Endothelial cell of umbilical vein (primary cell): ENCODE measurements at regions not wholly inside any gene's neighbourhood (a gene's known extent, or its start where the extent isn't known, plus 50 kb on each side); places are given as distances from the start of the nearest gene placed in this dataset.

Experiments
- BruUV-seq: library from RNA; stranded (reverse); fragments of 400-500 nt; replicated peaks from 2 replicates; lab custom pipeline; 2021; lab: Mats Ljungman, UMichigan
- CTCF ChIA-PET: fragments of 300-600, 350-600 bp; sonication (Branson Sonifier 250); formaldehyde crosslinking; loops from one replicate; lab custom pipeline; 2021; ENCODE audit warnings: antibody characterized with exemption, inconsistent platforms; lab: Charles Lee
- POLR2A ChIA-PET: fragments of 300-600, 350-600 bp; sonication (Branson Sonifier 250); formaldehyde crosslinking; loops from one replicate; lab custom pipeline; 2021; ENCODE audit warnings: antibody characterized with exemption, inconsistent platforms; lab: Charles Lee
- DNase-seq: peaks from one replicate; pipeline ENCODE4 v3.0.0-alpha.2; 2011; ENCODE audit warnings: low read depth, low spot score
- FAIRE-seq: peaks from 2 replicates; lab custom pipeline; 2011; peaks lifted over from hg19 to GRCh38; lab: Jason Lieb, UNC
- H2AFZ ChIP-seq: 2 replicates; pipeline ENCODE4 v1.6.0; 2012; ENCODE audit warnings: low read depth, low read length, control low read depth, inconsistent platforms
- H3K27ac ChIP-seq: 2 replicates; pipeline ENCODE4 v1.5.1; 2011; ENCODE audit warnings: low read depth, mild to moderate bottlenecking, control low read depth, low read length, moderate library complexity; ENCODE audit not compliant: insufficient read depth
- H3K27me3 ChIP-seq, 2 experiments: 2 replicates each; pipeline versions ENCODE4 v1.6.0 to v1.6.1; 2011; ENCODE audit warnings: low read length in 2 of 2, mixed read lengths in 1 of 2; ENCODE audit not compliant: control insufficient read depth in 2 of 2, insufficient read depth in 2 of 2
- H3K36me3 ChIP-seq, 2 experiments: 2 replicates in 1 of 2; 3 replicates in 1 of 2; pipeline ENCODE4 v1.5.1; 2011; ENCODE audit warnings: low read length in 2 of 2, mild to moderate bottlenecking in 1 of 2, moderate library complexity in 1 of 2; ENCODE audit not compliant: control insufficient read depth in 2 of 2, insufficient read depth in 2 of 2; ENCODE audit errors: extremely low read depth in 1 of 2
- H3K4me1 ChIP-seq: 3 replicates; pipeline ENCODE4 v1.5.1; 2011; ENCODE audit warnings: mild to moderate bottlenecking, low read length; ENCODE audit not compliant: control insufficient read depth, insufficient read depth; ENCODE audit errors: extremely low read depth
- H3K4me2 ChIP-seq: 2 replicates; pipeline ENCODE4 v1.6.1; 2011; ENCODE audit warnings: low read length, control low read depth, mixed read lengths; ENCODE audit not compliant: insufficient read depth
- H3K4me3 ChIP-seq, 3 experiments: fragments of 200-600 bp in 1 of 3; sonication (generic), shearing (Covaris generic) in 1 of 3; replicated peaks in 1 of 3; 2 replicates each; pipeline ENCODE4 v1.5.1; 2011 to 2016; ENCODE audit warnings: control low read depth in 3 of 3, low read length in 3 of 3, mild to moderate bottlenecking in 2 of 3, inconsistent platforms in 1 of 3, low read depth in 1 of 3, moderate library complexity in 1 of 3; ENCODE audit not compliant: insufficient read depth in 1 of 3
- H3K79me2 ChIP-seq: 2 replicates; pipeline ENCODE4 v1.6.0; 2012; ENCODE audit warnings: low read length, inconsistent platforms; ENCODE audit not compliant: control insufficient read depth, insufficient read depth
- H3K9ac ChIP-seq: replicated peaks from 2 replicates; pipeline ENCODE3; 2011; ENCODE audit warnings: low read length, control low read depth; ENCODE audit not compliant: insufficient read depth; ENCODE audit errors: extremely low read depth
- H3K9me1 ChIP-seq: replicated peaks from 3 replicates; pipeline ENCODE4 v1.6.0; 2011; ENCODE audit warnings: mild to moderate bottlenecking, low read length; ENCODE audit not compliant: control insufficient read depth, insufficient read depth; ENCODE audit errors: extremely low read depth
- H3K9me3 ChIP-seq: replicated peaks from 2 replicates; pipeline ENCODE4 v1.5.1; 2012; ENCODE audit warnings: low read length, inconsistent platforms; ENCODE audit not compliant: control insufficient read depth, insufficient read depth
- H4K20me1 ChIP-seq: replicated peaks from 2 replicates; pipeline ENCODE3; 2011; ENCODE audit warnings: mild to moderate bottlenecking, low read length; ENCODE audit not compliant: control insufficient read depth, insufficient read depth; ENCODE audit errors: extremely low read depth
- FOS ChIP-seq: IDR thresholded peaks from 2 replicates; pipeline ENCODE4 v1.6.1; 2011; ENCODE audit warnings: mild to moderate bottlenecking, low read length, moderate library complexity, borderline replicate concordance; ENCODE audit not compliant: insufficient read depth
- GATA2 ChIP-seq: IDR thresholded peaks from 2 replicates; pipeline ENCODE4 v1.7.0; 2011; ENCODE audit warnings: low read depth, mild to moderate bottlenecking, moderate library complexity, mixed read lengths, low read length; ENCODE audit not compliant: insufficient read length, insufficient read depth
- JUN ChIP-seq: IDR thresholded peaks from 2 replicates; pipeline ENCODE4 v1.6.1; 2011; ENCODE audit warnings: borderline replicate concordance, low read depth; ENCODE audit not compliant: insufficient read length, insufficient read depth
- dilution Hi-C: fragments of 300-500 bp; cut with MboI; formaldehyde crosslinking; loops from one replicate; pipeline ENCODE4 v1.15.0; 2019; ENCODE audit warnings: low sequenced_read_pairs; ENCODE audit not compliant: extremely low pct_ligation_motif_present
- intact Hi-C: fragments of 100-400 bp; cut with micrococcal nuclease; formaldehyde crosslinking; loops from one replicate; pipeline ENCODE4 v1.10.0; 2022
- TF ChIP-seq, protein P1 (sequence below), 2 donors: IDR thresholded peaks; 1 replicate in 1 of 2; 2 replicates in 1 of 2; pipeline ENCODE4 v1.5.1; 2011; ENCODE audit warnings: low read length in 2 of 2, mild to moderate bottlenecking in 2 of 2, moderate library complexity in 2 of 2, control low read depth in 1 of 2, inconsistent platforms in 1 of 2, low read depth in 1 of 2; ENCODE audit not compliant: insufficient read depth in 1 of 2; ENCODE audit errors: extremely low read depth in 1 of 2

DNA sequence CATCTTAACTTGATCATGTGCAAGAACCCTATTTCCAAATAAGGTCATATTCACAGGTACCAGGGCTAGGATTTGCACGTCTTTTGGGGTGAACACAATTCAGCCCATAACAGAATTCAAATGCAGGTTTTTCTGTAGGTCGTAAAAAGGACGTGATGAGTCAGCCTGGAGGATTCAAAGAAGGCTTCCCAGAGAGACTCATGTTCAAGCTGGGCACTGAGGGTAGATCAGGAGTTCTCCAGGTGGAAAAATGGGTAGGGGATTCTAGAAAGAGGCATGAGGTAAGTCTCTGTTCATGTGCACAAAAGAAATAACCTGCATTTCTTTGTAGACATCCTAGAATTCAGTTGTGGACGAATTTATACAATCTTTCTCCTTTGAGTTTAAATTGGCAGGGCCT lies 160.4 kb downstream of the RPS24 start:
- no peak for DNase-seq
- no TSS peak for BruUV-seq
- Histone ChIP-seq H3K36me3 (no peaks in the 10 kb centered on the region), H3K27ac (no peak overlapping the region), H3K4me2 (no peak overlapping the region), H3K79me2 (no peaks in the 10 kb centered on the region), H3K9me3 (no peaks in the 10 kb centered on the region), H4K20me1 (no peaks in the 10 kb centered on the region), H3K9me1 (no peaks in the 10 kb centered on the region), H3K9ac (no peak overlapping the region), H3K27me3 (peaks cover 2 to 20% of the 10 kb centered on the region in 2 experiments), H3K4me1 (no peaks in the 10 kb centered on the region), H2AFZ (no peak overlapping the region), H3K4me3 (no peak overlapping the region)
- TF ChIP-seq, protein P1, sequence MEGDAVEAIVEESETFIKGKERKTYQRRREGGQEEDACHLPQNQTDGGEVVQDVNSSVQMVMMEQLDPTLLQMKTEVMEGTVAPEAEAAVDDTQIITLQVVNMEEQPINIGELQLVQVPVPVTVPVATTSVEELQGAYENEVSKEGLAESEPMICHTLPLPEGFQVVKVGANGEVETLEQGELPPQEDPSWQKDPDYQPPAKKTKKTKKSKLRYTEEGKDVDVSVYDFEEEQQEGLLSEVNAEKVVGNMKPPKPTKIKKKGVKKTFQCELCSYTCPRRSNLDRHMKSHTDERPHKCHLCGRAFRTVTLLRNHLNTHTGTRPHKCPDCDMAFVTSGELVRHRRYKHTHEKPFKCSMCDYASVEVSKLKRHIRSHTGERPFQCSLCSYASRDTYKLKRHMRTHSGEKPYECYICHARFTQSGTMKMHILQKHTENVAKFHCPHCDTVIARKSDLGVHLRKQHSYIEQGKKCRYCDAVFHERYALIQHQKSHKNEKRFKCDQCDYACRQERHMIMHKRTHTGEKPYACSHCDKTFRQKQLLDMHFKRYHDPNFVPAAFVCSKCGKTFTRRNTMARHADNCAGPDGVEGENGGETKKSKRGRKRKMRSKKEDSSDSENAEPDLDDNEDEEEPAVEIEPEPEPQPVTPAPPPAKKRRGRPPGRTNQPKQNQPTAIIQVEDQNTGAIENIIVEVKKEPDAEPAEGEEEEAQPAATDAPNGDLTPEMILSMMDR (IDR thresholded peaks at IDR 0.05; ENCODE audit: extremely low read depth in 1 of 2, insufficient read depth in 1 of 2, low read depth in 1 of 2, low read length in 2 of 2): no peak
- TF ChIP-seq JUN: no peak
- TF ChIP-seq GATA2: no peak
- no peak for TF ChIP-seq FOS
- ChIA-PET CTCF (interaction anchor here (1.1 kb wide), 1 partner anchor 16 kb away, joined by 3 read pairs; no protein-coding TSS in a partner anchor), POLR2A (no interaction called here)
- no peak for FAIRE-seq
- intact Hi-C loops: no loop called here
- dilution Hi-C loops: no loop called here
